RWPE2 (cell line): ENCODE measurements at regions not wholly inside any gene's neighbourhood (a gene's known extent, or its start where the extent isn't known, plus 50 kb on each side); places are given as distances from the start of the nearest gene placed in this dataset.

Source experiments
- ATAC-seq: fragments of 200-7000 bp; cut with Tn5 transposase; 3 replicates; pipeline ENCODE4 v1.9.1; 2021; ENCODE audit warnings: low read depth
- DNase-seq: peaks from one replicate; pipeline ENCODE4 v3.0.0-alpha.2; 2020; ENCODE audit warnings: low spot score
- H3K27ac ChIP-seq: fragments of 450-650 bp; 2 replicates; pipeline ENCODE4 v1.5.1; 2017; ENCODE audit warnings: mild to moderate bottlenecking; ENCODE audit not compliant: poor library complexity, severe bottlenecking
- H3K27me3 ChIP-seq: fragments of 250-450 bp; sonication (Bioruptor Pico); 2 replicates; pipeline ENCODE4 v1.5.1; 2021; ENCODE audit warnings: mild to moderate bottlenecking, moderate library complexity; ENCODE audit not compliant: insufficient read depth, poor library complexity, severe bottlenecking
- H3K36me3 ChIP-seq: fragments of 250-450 bp; sonication (Bioruptor Pico); 2 replicates; pipeline ENCODE4 v1.5.1; 2020; ENCODE audit warnings: low read depth, mild to moderate bottlenecking, moderate library complexity
- H3K4me1 ChIP-seq: fragments of 250-450 bp; sonication (Bioruptor Pico); 2 replicates; pipeline ENCODE4 v1.5.1; 2021; ENCODE audit warnings: mild to moderate bottlenecking, moderate library complexity; ENCODE audit not compliant: insufficient read depth, poor library complexity, severe bottlenecking
- H3K4me3 ChIP-seq: fragments of 250-450 bp; sonication (Bioruptor Pico); 2 replicates; pipeline ENCODE4 v1.5.1; 2021; ENCODE audit warnings: mild to moderate bottlenecking, moderate library complexity; ENCODE audit not compliant: severe bottlenecking
- H3K9me3 ChIP-seq: fragments of 250-450 bp; sonication (Bioruptor Pico); 2 replicates; pipeline ENCODE4 v1.5.1; 2021; ENCODE audit warnings: mild to moderate bottlenecking, moderate library complexity; ENCODE audit not compliant: severe bottlenecking
- TF ChIP-seq, protein P1 (sequence below): fragments of 450-650 bp; IDR thresholded peaks from one replicate; pipeline ENCODE4 v1.5.1; 2017; ENCODE audit warnings: mild to moderate bottlenecking, moderate library complexity; ENCODE audit not compliant: poor library complexity, severe bottlenecking

GRCh38 chr18:40606996-40607395 is 1348.0 kb upstream of the PIK3C3 start:
- Histone ChIP-seq H3K4me1 (no peaks in the 10 kb centered on the region), H3K36me3 (no peaks in the 10 kb centered on the region), H3K27ac (no peak overlapping the region), H3K27me3 (no peaks in the 10 kb centered on the region), H3K4me3 (no peak overlapping the region), H3K9me3 (no peaks in the 10 kb centered on the region)
- ATAC-seq (no peak), DNase-seq (no peak)
- TF ChIP-seq, protein P1, sequence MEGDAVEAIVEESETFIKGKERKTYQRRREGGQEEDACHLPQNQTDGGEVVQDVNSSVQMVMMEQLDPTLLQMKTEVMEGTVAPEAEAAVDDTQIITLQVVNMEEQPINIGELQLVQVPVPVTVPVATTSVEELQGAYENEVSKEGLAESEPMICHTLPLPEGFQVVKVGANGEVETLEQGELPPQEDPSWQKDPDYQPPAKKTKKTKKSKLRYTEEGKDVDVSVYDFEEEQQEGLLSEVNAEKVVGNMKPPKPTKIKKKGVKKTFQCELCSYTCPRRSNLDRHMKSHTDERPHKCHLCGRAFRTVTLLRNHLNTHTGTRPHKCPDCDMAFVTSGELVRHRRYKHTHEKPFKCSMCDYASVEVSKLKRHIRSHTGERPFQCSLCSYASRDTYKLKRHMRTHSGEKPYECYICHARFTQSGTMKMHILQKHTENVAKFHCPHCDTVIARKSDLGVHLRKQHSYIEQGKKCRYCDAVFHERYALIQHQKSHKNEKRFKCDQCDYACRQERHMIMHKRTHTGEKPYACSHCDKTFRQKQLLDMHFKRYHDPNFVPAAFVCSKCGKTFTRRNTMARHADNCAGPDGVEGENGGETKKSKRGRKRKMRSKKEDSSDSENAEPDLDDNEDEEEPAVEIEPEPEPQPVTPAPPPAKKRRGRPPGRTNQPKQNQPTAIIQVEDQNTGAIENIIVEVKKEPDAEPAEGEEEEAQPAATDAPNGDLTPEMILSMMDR, result no peak

DNA sequence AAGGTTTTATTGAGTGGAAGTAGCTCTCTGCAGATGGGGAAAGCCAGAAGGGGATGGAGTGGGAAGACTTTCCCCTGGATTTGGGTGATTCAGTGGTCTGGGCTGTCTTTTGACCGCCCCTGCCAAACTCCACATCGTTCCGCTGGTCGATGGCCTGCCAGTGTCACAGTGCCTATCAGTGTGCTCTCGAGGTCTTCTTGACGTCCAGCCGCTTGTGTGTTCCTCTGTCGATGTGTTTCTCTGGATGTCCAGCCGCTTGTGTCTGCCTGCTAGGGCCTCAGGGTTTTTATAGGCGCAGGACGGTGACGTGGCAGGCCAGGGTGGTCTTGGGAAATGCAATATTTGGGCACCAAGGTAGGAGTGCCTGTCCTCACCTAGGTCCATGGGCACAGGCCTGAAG is 1371.4 kb upstream of the PIK3C3 start:
- no peaks in the 10 kb centered on the region for H3K36me3 ChIP-seq
- no peak for ATAC-seq
- peak; percentile 12 for DNase-seq
- H3K4me3 ChIP-seq, result no peak overlapping the region
- TF ChIP-seq, protein P1, result no peak
- H3K27ac ChIP-seq, result no peak overlapping the region
- no peaks in the 10 kb centered on the region for H3K9me3 ChIP-seq
- no peaks in the 10 kb centered on the region for H3K27me3 ChIP-seq
- H3K4me1 ChIP-seq, result no peaks in the 10 kb centered on the region

- TF ChIP-seq, protein P1, result no peak
- H3K4me1 ChIP-seq, result no peaks in the 10 kb centered on the region
- H3K27ac ChIP-seq, result no peak overlapping the region
- H3K27me3 ChIP-seq, result no peaks in the 10 kb centered on the region
- no peaks in the 10 kb centered on the region for H3K9me3 ChIP-seq
- H3K4me3 ChIP-seq, result no peak overlapping the region
- ATAC-seq (no peak), DNase-seq (no peak)
- no peaks in the 10 kb centered on the region for H3K36me3 ChIP-seq
Observed at GRCh38 chr18:40582105-40582504, 1372.9 kb upstream of the PIK3C3 start.

DNA sequence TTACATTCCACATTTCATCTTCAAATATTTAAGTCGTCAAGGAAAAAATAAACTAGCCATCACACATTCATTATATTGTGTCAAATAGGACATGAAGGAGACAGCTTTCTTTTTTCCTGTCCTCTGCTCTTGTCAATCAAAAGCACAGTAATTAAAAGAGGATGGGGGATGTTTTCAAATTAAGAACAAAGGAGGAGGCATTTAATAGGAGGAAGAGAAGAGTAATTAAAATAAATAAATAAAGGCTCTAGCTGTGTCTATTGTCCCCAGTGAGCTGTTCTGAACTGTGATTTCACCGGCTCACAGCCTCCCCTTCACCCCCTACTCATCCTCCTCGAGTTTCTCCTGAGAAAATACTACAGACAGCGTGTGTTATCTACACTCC is 1377.1 kb upstream of the PIK3C3 start:
- Histone ChIP-seq H3K4me3 (no peak overlapping the region), H3K27me3 (no peaks in the 10 kb centered on the region), H3K9me3 (no peaks in the 10 kb centered on the region), H3K27ac (no peak overlapping the region), H3K36me3 (no peaks in the 10 kb centered on the region), H3K4me1 (no peaks in the 10 kb centered on the region)
- TF ChIP-seq, protein P1, result no peak
- no peak for ATAC-seq
- no peak for DNase-seq

GRCh38 chr18:40577239-40577980 is 1377.6 kb upstream of the PIK3C3 start:
- H3K27ac ChIP-seq, result no peak overlapping the region
- ATAC-seq, result no peak
- TF ChIP-seq, protein P1, result no peak
- H3K4me3 ChIP-seq, result no peak overlapping the region
- H3K9me3 ChIP-seq, result no peaks in the 10 kb centered on the region
- H3K36me3 ChIP-seq, result no peaks in the 10 kb centered on the region
- no peaks in the 10 kb centered on the region for H3K27me3 ChIP-seq
- no peaks in the 10 kb centered on the region for H3K4me1 ChIP-seq
- no peak for DNase-seq
